H1 (cell line): ENCODE measurements at regions not wholly inside any gene's neighbourhood (a gene's known extent, or its start where the extent isn't known, plus 50 kb on each side); places are given as distances from the start of the nearest gene placed in this dataset.

ENCODE experiments used
- CTCF ChIA-PET: fragments of 300-600 bp; sonication (Branson Sonifier 250); formaldehyde crosslinking; loops from one replicate; lab custom pipeline; 2021; ENCODE audit not compliant: partially characterized antibody; lab: Charles Lee
- POLR2A ChIA-PET: fragments of 300-600 bp; sonication (Branson Sonifier 250); formaldehyde crosslinking; loops from one replicate; lab custom pipeline; 2021; ENCODE audit warnings: inconsistent platforms; ENCODE audit not compliant: partially characterized antibody; lab: Charles Lee
- DNase-seq, 2 experiments: peaks; one replicate each; pipeline versions ENCODE4 v3.0.0 to v3.0.0-alpha.2; 2010 to 2022; ENCODE audit warnings: low spot score in 2 of 2, low read depth in 1 of 2, mixed read lengths in 1 of 2
- FAIRE-seq: peaks from 2 replicates; lab custom pipeline; 2011; peaks lifted over from hg19 to GRCh38; lab: Jason Lieb, UNC
- H2AFZ ChIP-seq: 2 replicates; pipeline ENCODE4 v1.8.1; 2012; ENCODE audit warnings: low read length, inconsistent platforms
- H2AK5ac ChIP-seq: 2 replicates; pipeline ENCODE4 v1.6.1; 2013; ENCODE audit warnings: low read depth, low read length
- H2BK120ac ChIP-seq: replicated peaks from 2 replicates; pipeline ENCODE3; 2013; ENCODE audit warnings: low read depth, low read length, inconsistent platforms
- H2BK12ac ChIP-seq: 2 replicates; pipeline ENCODE4 v1.6.1; 2013; ENCODE audit warnings: low read depth, low read length
- H2BK15ac ChIP-seq: 2 replicates; pipeline ENCODE4 v1.6.1; 2013; ENCODE audit warnings: low read length
- H2BK20ac ChIP-seq: 2 replicates; pipeline ENCODE4 v1.6.1; 2013; ENCODE audit warnings: low read length
- H2BK5ac ChIP-seq: 2 replicates; pipeline ENCODE4 v1.6.1; 2013; ENCODE audit warnings: low read depth, low read length
- H3K14ac ChIP-seq: 2 replicates; pipeline ENCODE4 v1.6.1; 2013; ENCODE audit warnings: inconsistent platforms; ENCODE audit not compliant: insufficient read length
- H3K18ac ChIP-seq: 2 replicates; pipeline ENCODE4 v1.6.1; 2013; ENCODE audit warnings: low read length; ENCODE audit errors: extremely low read depth
- H3K23ac ChIP-seq: 2 replicates; pipeline ENCODE4 v1.6.1; 2013; ENCODE audit warnings: inconsistent platforms; ENCODE audit not compliant: insufficient read length
- H3K23me2 ChIP-seq: 2 replicates; pipeline ENCODE4 v1.6.1; 2013; ENCODE audit warnings: low read depth, low read length
- H3K27ac ChIP-seq: 2 replicates; pipeline ENCODE4 v1.6.1; 2011; ENCODE audit warnings: low read depth, low read length, inconsistent platforms
- H3K27me3 ChIP-seq, 4 experiments: replicated peaks in 1 of 4; 1 replicate in 1 of 4; 2 replicates in 3 of 4; pipeline versions ENCODE4 v1.6.1 to v1.8.1; 2011 to 2013; ENCODE audit warnings: low read length in 3 of 4, mild to moderate bottlenecking in 3 of 4, inconsistent platforms in 2 of 4, mixed read lengths in 2 of 4, moderate library complexity in 1 of 4; ENCODE audit not compliant: control insufficient read depth in 3 of 4, insufficient read depth in 3 of 4; ENCODE audit errors: extremely low read depth in 1 of 4
- H3K36me3 ChIP-seq, 4 experiments: 2 replicates each; pipeline versions ENCODE4 v1.6.1 to v1.8.1; 2011 to 2013; ENCODE audit warnings: mild to moderate bottlenecking in 4 of 4, low read length in 3 of 4, moderate library complexity in 2 of 4, control low read depth in 1 of 4, inconsistent platforms in 1 of 4; ENCODE audit not compliant: insufficient read depth in 4 of 4, control insufficient read depth in 2 of 4
- H3K4ac ChIP-seq: replicated peaks from 2 replicates; pipeline ENCODE3; 2013; ENCODE audit warnings: low read length, low read depth, mixed read lengths, inconsistent platforms; ENCODE audit not compliant: insufficient read length
- H3K4me1 ChIP-seq, 4 experiments: replicated peaks in 1 of 4; 1 replicate in 1 of 4; 2 replicates in 3 of 4; pipeline versions ENCODE4 v1.6.1 to v1.8.1; 2011 to 2013; ENCODE audit warnings: low read length in 3 of 4, inconsistent platforms in 2 of 4, mixed read lengths in 1 of 4; ENCODE audit not compliant: insufficient read depth in 4 of 4, control insufficient read depth in 3 of 4
- H3K4me2 ChIP-seq, 2 experiments: 2 replicates each; pipeline versions ENCODE4 v1.6.1 to v1.8.1; 2011 to 2013; ENCODE audit warnings: low read depth in 2 of 2, low read length in 2 of 2, control low read depth in 1 of 2, inconsistent platforms in 1 of 2, mild to moderate bottlenecking in 1 of 2; ENCODE audit not compliant: insufficient read depth in 1 of 2
- H3K4me3 ChIP-seq, 4 experiments: fragments of 200-600, 300-600 bp in 1 of 4; sonication (generic), shearing (Covaris generic), sonication (Bioruptor Twin) in 1 of 4; 2 replicates each; pipeline versions ENCODE4 v1.5.1 to v1.8.1; 2011 to 2016; ENCODE audit warnings: low read length in 4 of 4, low read depth in 3 of 4, control low read depth in 2 of 4, inconsistent platforms in 2 of 4, mild to moderate bottlenecking in 2 of 4, mixed read lengths in 1 of 4, moderate library complexity in 1 of 4; ENCODE audit not compliant: insufficient read depth in 2 of 4; ENCODE audit errors: extremely low read depth in 1 of 4
- H3K56ac ChIP-seq: replicated peaks from 2 replicates; pipeline ENCODE3; 2013; ENCODE audit warnings: low read depth, mild to moderate bottlenecking, mixed read lengths, low read length, inconsistent platforms; ENCODE audit not compliant: insufficient read length
- H3K79me1 ChIP-seq: 2 replicates; pipeline ENCODE4 v1.6.1; 2013; ENCODE audit warnings: low read depth, low read length, control low read depth
- H3K79me2 ChIP-seq, 2 experiments: 2 replicates each; pipeline versions ENCODE4 v1.6.1 to v1.8.1; 2012 to 2013; ENCODE audit warnings: low read length in 2 of 2, mild to moderate bottlenecking in 2 of 2, inconsistent platforms in 1 of 2; ENCODE audit not compliant: insufficient read depth in 2 of 2, control insufficient read depth in 1 of 2
- H3K9ac ChIP-seq, 4 experiments: replicated peaks in 1 of 4; 1 replicate in 1 of 4; 2 replicates in 3 of 4; pipeline versions ENCODE4 v1.6.1 to v1.8.1; 2011 to 2013; ENCODE audit warnings: low read depth in 3 of 4, low read length in 3 of 4, control low read depth in 2 of 4, mild to moderate bottlenecking in 2 of 4, moderate library complexity in 2 of 4, inconsistent platforms in 1 of 4; ENCODE audit errors: extremely low read depth in 1 of 4
- H3K9me3 ChIP-seq, 2 experiments: 2 replicates each; pipeline versions ENCODE4 v1.6.1 to v1.8.1; 2012 to 2013; ENCODE audit warnings: mild to moderate bottlenecking in 2 of 2, moderate library complexity in 2 of 2, control low read depth in 1 of 2, inconsistent platforms in 1 of 2, low read depth in 1 of 2, low read length in 1 of 2, mixed read lengths in 1 of 2; ENCODE audit not compliant: insufficient read depth in 2 of 2
- H4K20me1 ChIP-seq, 2 experiments: replicated peaks in 1 of 2; 2 replicates each; pipeline versions ENCODE3 to v1.8.1; 2011 to 2013; ENCODE audit warnings: inconsistent platforms in 2 of 2, low read length in 2 of 2, mild to moderate bottlenecking in 1 of 2; ENCODE audit not compliant: insufficient read depth in 2 of 2, control insufficient read depth in 1 of 2
- H4K5ac ChIP-seq: 2 replicates; pipeline ENCODE4 v1.6.1; 2013; ENCODE audit warnings: low read length, low read depth, mixed read lengths, inconsistent platforms; ENCODE audit not compliant: insufficient read length
- H4K8ac ChIP-seq: 2 replicates; pipeline ENCODE4 v1.8.0; 2013; ENCODE audit warnings: mild to moderate bottlenecking, moderate library complexity, low read length, inconsistent platforms; ENCODE audit not compliant: insufficient read depth; ENCODE audit errors: extremely low read depth
- H4K91ac ChIP-seq: replicated peaks from 2 replicates; pipeline ENCODE3; 2013; ENCODE audit warnings: low read length, mixed read lengths, inconsistent platforms; ENCODE audit not compliant: insufficient read length
- POLR2AphosphoS5 ChIP-seq: IDR thresholded peaks from 2 replicates; pipeline ENCODE4 v1.6.1; 2011; ENCODE audit warnings: low read depth, low read length
- RBBP5 ChIP-seq: IDR thresholded peaks from 2 replicates; pipeline ENCODE4 v1.7.1; 2012; ENCODE audit warnings: low read depth, mild to moderate bottlenecking, inconsistent platforms, low read length, moderate library complexity, borderline replicate concordance
- WGBS, 2 experiments: shearing (Covaris generic) in 1 of 2; methylation state at CpG; one replicate each; pipeline versions ENCODE4 v1.1.6 to v1.1.7; 2013 to 2015; ENCODE audit warnings: low lambda C conversion rate in 2 of 2, mixed read lengths in 2 of 2, inconsistent platforms in 1 of 2, low coverage in 1 of 2, missing lambda C conversion rate in 1 of 2; ENCODE audit not compliant: insufficient replicate concordance in 2 of 2, insufficient coverage in 1 of 2, insufficient read length in 1 of 2; ENCODE audit errors: extremely low coverage in 1 of 2, missing lambda C conversion rate in 1 of 2; 5-methylcytosine and 5-hydroxymethylcytosine counted together

GRCh38 chr1:118290571-118290970, 105.5 kb upstream of the SPAG17 start:
- no peak overlapping the region for H3K9ac ChIP-seq
- CTCF ChIA-PET = no interaction called here
- no peak overlapping the region for H3K18ac ChIP-seq
- no peak overlapping the region for H2BK20ac ChIP-seq
- H2AFZ ChIP-seq = no peak overlapping the region
- H3K23ac ChIP-seq = no peak overlapping the region
- no peak overlapping the region for H2BK15ac ChIP-seq
- no peak overlapping the region for H3K56ac ChIP-seq
- no peak overlapping the region for H4K91ac ChIP-seq
- no peaks in the 10 kb centered on the region for H3K27me3 ChIP-seq
- no peaks in the 10 kb centered on the region for H3K36me3 ChIP-seq
- peaks cover 0 to 4% (median 0%) of the 10 kb centered on the region in 4 experiments; a peak in 1 of 7 replicates for H3K4me1 ChIP-seq
- DNase-seq (no peak), FAIRE-seq (no peak)
- H3K4ac ChIP-seq = no peak overlapping the region
- 98% methylated on average over 6 of the region's 6 CpGs; no CpG with 5 or more reads in 1 of the 2 experiments for WGBS, 2 experiments
- H2BK5ac ChIP-seq = no peak overlapping the region
- POLR2A ChIA-PET = no interaction called here
- no peak overlapping the region for H4K8ac ChIP-seq
- H3K23me2 ChIP-seq = no peaks in the 10 kb centered on the region
- no peak overlapping the region for H3K4me2 ChIP-seq
- no peaks in the 10 kb centered on the region for H3K79me2 ChIP-seq
- no peak overlapping the region for H3K27ac ChIP-seq
- TF ChIP-seq RBBP5 (no peak), POLR2AphosphoS5 (no peak)
- H3K4me3 ChIP-seq = no peak overlapping the region
- no peak overlapping the region for H2AK5ac ChIP-seq
- H2BK12ac ChIP-seq = no peak overlapping the region
- H4K5ac ChIP-seq = no peak overlapping the region
- H4K20me1 ChIP-seq = no peaks in the 10 kb centered on the region
- H2BK120ac ChIP-seq = no peak overlapping the region
- no peaks in the 10 kb centered on the region for H3K9me3 ChIP-seq
- no peaks in the 10 kb centered on the region for H3K79me1 ChIP-seq
- H3K14ac ChIP-seq = no peak overlapping the region
